B cell (primary cell): ENCODE measurements at regions not wholly inside any gene's neighbourhood (a gene's known extent, or its start where the extent isn't known, plus 50 kb on each side); places are given as distances from the start of the nearest gene placed in this dataset.

Experiments
- ATAC-seq: fragments of 200-7000 bp; cut with Tn5 transposase; one replicate; pipeline ENCODE4 v1.10.0; 2021; ENCODE audit warnings: low read depth, mild to moderate bottlenecking, moderate number of reproducible peaks, moderate library complexity
- CTCF ChIA-PET: fragments of 350-600 bp; sonication (Branson Sonifier 250); formaldehyde crosslinking; loops from one replicate; lab custom pipeline; 2021; ENCODE audit warnings: antibody characterized with exemption, inconsistent platforms; lab: Charles Lee
- POLR2A ChIA-PET: fragments of 350-600 bp; sonication (Branson Sonifier 250); formaldehyde crosslinking; loops from one replicate; lab custom pipeline; 2021; ENCODE audit warnings: antibody characterized with exemption; lab: Charles Lee
- DNase-seq: peaks from one replicate; pipeline ENCODE4 v3.0.0; 2013
- H2AFZ ChIP-seq: 2 replicates; pipeline ENCODE4 v1.6.1; 2012; ENCODE audit warnings: mild to moderate bottlenecking, low read depth, low read length; ENCODE audit not compliant: insufficient read depth, poor library complexity, severe bottlenecking
- H3K27ac ChIP-seq, 2 donors: 1 replicate in 1 of 2; 2 replicates in 1 of 2; pipeline ENCODE4 v1.5.1; 2012 to 2013; ENCODE audit warnings: low read length in 2 of 2, mild to moderate bottlenecking in 2 of 2, moderate library complexity in 1 of 2
- H3K27me3 ChIP-seq, 4 experiments: fragments of 200-600 bp in 1 of 4; sonication (generic) in 1 of 4; replicated peaks in 1 of 4; 1 replicate in 2 of 4; 2 replicates in 2 of 4; pipeline versions ENCODE4 v1.6.1 to v1.7.0; 2013 to 2016; ENCODE audit warnings: low read length in 3 of 4, mild to moderate bottlenecking in 2 of 4, mixed read lengths in 1 of 4, moderate library complexity in 1 of 4; ENCODE audit not compliant: insufficient read depth in 4 of 4, control insufficient read depth in 3 of 4; ENCODE audit errors: control extremely low read depth in 1 of 4
- H3K36me3 ChIP-seq, 2 experiments: replicated peaks in 1 of 2; 1 replicate in 1 of 2; 2 replicates in 1 of 2; pipeline versions ENCODE4 v1.6.1 to v1.7.1; 2013; ENCODE audit warnings: low read length in 1 of 2; ENCODE audit not compliant: insufficient read depth in 2 of 2, control insufficient read depth in 1 of 2; ENCODE audit errors: control extremely low read depth in 1 of 2, extremely low read depth in 1 of 2
- H3K4me1 ChIP-seq, 2 donors: fragments of 200-600 bp in 1 of 2; sonication (generic) in 1 of 2; 1 replicate in 1 of 2; 2 replicates in 1 of 2; pipeline versions ENCODE4 v1.5.1 to v1.6.1; 2013 to 2017; ENCODE audit warnings: low read length in 2 of 2; ENCODE audit not compliant: control insufficient read depth in 2 of 2, insufficient read depth in 2 of 2
- H3K4me2 ChIP-seq: replicated peaks from 2 replicates; pipeline ENCODE3; 2012; ENCODE audit warnings: mild to moderate bottlenecking, low read depth, low read length; ENCODE audit not compliant: poor library complexity, severe bottlenecking
- H3K4me3 ChIP-seq, 5 experiments: fragments of 200-600 bp in 1 of 5; sonication (generic) in 1 of 5; 1 replicate in 3 of 5; 2 replicates in 2 of 5; pipeline versions ENCODE4 v1.5.1 to v1.7.0; 2011 to 2016; ENCODE audit warnings: low read length in 4 of 5, mild to moderate bottlenecking in 4 of 5, low read depth in 2 of 5, control low read depth in 1 of 5, moderate library complexity in 1 of 5; ENCODE audit not compliant: insufficient read depth in 1 of 5; ENCODE audit errors: control extremely low read depth in 1 of 5, extremely low read depth in 1 of 5
- H3K79me2 ChIP-seq: fragments of 200-600 bp; sonication (generic); one replicate; pipeline ENCODE4 v1.6.0; 2016; ENCODE audit warnings: low read length; ENCODE audit not compliant: control insufficient read depth, insufficient read depth
- H3K9ac ChIP-seq: fragments of 200-600 bp; sonication (generic); 2 replicates; pipeline ENCODE4 v1.6.1; 2017; ENCODE audit warnings: mild to moderate bottlenecking, low read length, moderate library complexity
- H3K9me3 ChIP-seq, 3 donors: one replicate each; pipeline versions ENCODE4 v1.6.1 to v1.7.1; 2013; ENCODE audit warnings: low read length in 2 of 3; ENCODE audit not compliant: control insufficient read depth in 2 of 3, insufficient read depth in 1 of 3; ENCODE audit errors: control extremely low read depth in 1 of 3
- H4K20me1 ChIP-seq: 2 replicates; pipeline ENCODE4 v1.6.0; 2012; ENCODE audit warnings: mild to moderate bottlenecking, low read length; ENCODE audit not compliant: insufficient read depth, control insufficient read depth, poor library complexity, severe bottlenecking
- H3K27ac Mint-ChIP-seq: one replicate; pipeline ENCODE4 v1.8.0; 2021; ENCODE audit warnings: mixed read lengths
- H3K27me3 Mint-ChIP-seq: one replicate; pipeline ENCODE4 v1.8.0; 2021; ENCODE audit warnings: mixed read lengths
- H3K4me1 Mint-ChIP-seq: one replicate; pipeline ENCODE4 v1.8.0; 2021; ENCODE audit warnings: mixed read lengths
- H3K4me3 Mint-ChIP-seq: one replicate; pipeline ENCODE4 v1.8.0; 2021; ENCODE audit warnings: mixed read lengths
- H3K9me3 Mint-ChIP-seq: one replicate; pipeline ENCODE4 v1.8.0; 2022; ENCODE audit warnings: mixed read lengths; ENCODE audit not compliant: insufficient read depth
- CTCF ChIP-seq: fragments of 200-600 bp; IDR thresholded peaks from one replicate; pipeline ENCODE4 v1.8.0; 2022; ENCODE audit warnings: antibody characterized with exemption, mild to moderate bottlenecking
- EZH2 ChIP-seq: IDR thresholded peaks from 2 replicates; pipeline ENCODE4 v1.6.1; 2012; ENCODE audit warnings: borderline replicate concordance, low read depth, mild to moderate bottlenecking, moderate library complexity, low read length; ENCODE audit not compliant: insufficient read depth, poor library complexity, severe bottlenecking
- WGBS: methylation state at CpG from one replicate; pipeline ENCODE4 v1.1.5; 2013; ENCODE audit warnings: missing lambda C conversion rate; ENCODE audit not compliant: insufficient coverage; 5-methylcytosine and 5-hydroxymethylcytosine counted together
- intact Hi-C: fragments of 100-400 bp; cut with micrococcal nuclease; formaldehyde crosslinking; loops from one replicate; pipeline ENCODE4 v1.10.0; 2022

- Mint-ChIP-seq H3K27me3 (no peaks in the 10 kb centered on the region), H3K9me3 (no peaks in the 10 kb centered on the region), H3K27ac (no peak overlapping the region), H3K4me1 (no peaks in the 10 kb centered on the region), H3K4me3 (no peak overlapping the region)
- ATAC-seq = no peak
- no peaks in the 10 kb centered on the region for H4K20me1 ChIP-seq
- H2AFZ ChIP-seq = no peak overlapping the region
- no peak overlapping the region for H3K9ac ChIP-seq
- no peaks in the 10 kb centered on the region for H3K27me3 ChIP-seq
- H3K36me3 ChIP-seq = peaks cover 0 to 3% of the 10 kb centered on the region in 2 experiments
- H3K4me2 ChIP-seq = no peak overlapping the region
- no peaks in the 10 kb centered on the region for H3K9me3 ChIP-seq
- no peak overlapping the region for H3K27ac ChIP-seq
- H3K4me1 ChIP-seq = no peaks in the 10 kb centered on the region
- TF ChIP-seq EZH2 = no peak
- H3K79me2 ChIP-seq = no peaks in the 10 kb centered on the region
- ChIA-PET POLR2A (no interaction called here), CTCF (interaction anchor here (0.6 to 1.3 kb wide), 3 partner anchors 13 to 376 kb away, joined by 3 to 7 read pairs (median 3); no protein-coding TSS in a partner anchor)
- WGBS = 90% methylated on average over 4 of the region's 4 CpGs
- H3K4me3 ChIP-seq = no peak overlapping the region
- DNase-seq = no peak
- intact Hi-C loops = no loop called here
Observed at GRCh38 chr20:3330046-3330741, 77.3 kb downstream of the DNAAF9 start.

- Histone ChIP-seq H2AFZ (no peak overlapping the region), H3K36me3 (peaks cover 0 to 6% of the 10 kb centered on the region in 2 experiments), H3K27me3 (no peaks in the 10 kb centered on the region), H3K27ac (no peak overlapping the region), H3K9me3 (no peaks in the 10 kb centered on the region), H3K79me2 (no peaks in the 10 kb centered on the region), H3K9ac (no peak overlapping the region), H3K4me3 (no peak overlapping the region), H3K4me2 (no peak overlapping the region), H3K4me1 (no peaks in the 10 kb centered on the region), H4K20me1 (no peaks in the 10 kb centered on the region)
- no peak for ATAC-seq
- Mint-ChIP-seq H3K27ac (no peak overlapping the region), H3K9me3 (no peaks in the 10 kb centered on the region), H3K4me1 (no peaks in the 10 kb centered on the region), H3K4me3 (no peak overlapping the region), H3K27me3 (no peaks in the 10 kb centered on the region)
- CTCF ChIA-PET = no interaction called here
- intact Hi-C loops = no loop called here
- TF ChIP-seq CTCF = no peak
- no peak for TF ChIP-seq EZH2
- POLR2A ChIA-PET = no interaction called here
- 43% methylated on average over 1 of the region's 4 CpGs for WGBS
- no peak for DNase-seq
Observed at GRCh38 chr20:3328501-3328900, 79.0 kb downstream of the DNAAF9 start.
